Thymus (tissue), 11 donors: ENCODE measurements at regions not wholly inside any gene's neighbourhood (a gene's known extent, or its start where the extent isn't known, plus 50 kb on each side); places are given as distances from the start of the nearest gene placed in this dataset.

Source experiments
- DNase-seq, 9 donors: peaks; one replicate each; pipeline ENCODE4 v3.0.0-alpha.2; 2013; ENCODE audit warnings: low spot score in 9 of 9, low read depth in 6 of 9, missing footprints in 1 of 9
- H3K27ac ChIP-seq, 2 donors: one replicate each; pipeline ENCODE4 v1.5.1; 2013; ENCODE audit warnings: control low read depth in 1 of 2, low read depth in 1 of 2, low read length in 1 of 2, mild to moderate bottlenecking in 1 of 2, moderate library complexity in 1 of 2
- H3K27me3 ChIP-seq, 2 donors: one replicate each; pipeline ENCODE4 v1.5.1; 2013; ENCODE audit warnings: low read length in 1 of 2; ENCODE audit not compliant: control insufficient read depth in 2 of 2, insufficient read depth in 1 of 2
- H3K36me3 ChIP-seq, 2 donors: one replicate each; pipeline ENCODE4 v1.5.1; 2013; ENCODE audit warnings: low read length in 1 of 2, mild to moderate bottlenecking in 1 of 2, moderate library complexity in 1 of 2; ENCODE audit not compliant: control insufficient read depth in 2 of 2, insufficient read depth in 2 of 2
- H3K4me1 ChIP-seq, 2 donors: one replicate each; pipeline ENCODE4 v1.5.1; 2013; ENCODE audit warnings: low read length in 2 of 2; ENCODE audit not compliant: control insufficient read depth in 2 of 2, insufficient read depth in 2 of 2
- H3K4me3 ChIP-seq, 2 donors: one replicate each; pipeline ENCODE4 v1.5.1; 2013; ENCODE audit warnings: low read length in 2 of 2, control low read depth in 1 of 2, mild to moderate bottlenecking in 1 of 2
- H3K9me3 ChIP-seq, 2 donors: one replicate each; pipeline ENCODE4 v1.5.1; 2013; ENCODE audit warnings: low read length in 1 of 2, mild to moderate bottlenecking in 1 of 2; ENCODE audit not compliant: control insufficient read depth in 2 of 2, insufficient read depth in 1 of 2
- WGBS: extraction: QIAGEN DNeasy Blood & Tissue Kit; methylation state at CpG from one replicate; pipeline ENCODE4 v1.1.7; 2013; 5-methylcytosine and 5-hydroxymethylcytosine counted together
- donor health status: healthy.

- WGBS = 93% methylated on average over 2 of the region's 2 CpGs
- Histone ChIP-seq H3K27ac (no peak overlapping the region), H3K9me3 (no peaks in the 10 kb centered on the region), H3K36me3 (no peaks in the 10 kb centered on the region), H3K27me3 (no peaks in the 10 kb centered on the region), H3K4me3 (no peak overlapping the region), H3K4me1 (peaks cover 0 to 2% of the 10 kb centered on the region in 2 donors)
- DNase-seq = no peak
Measured at GRCh38 chr6:47403056-47403455, 74.5 kb upstream of the CD2AP start.

- Histone ChIP-seq H3K4me3 (no peak overlapping the region), H3K4me1 (peaks cover 0 to 2% of the 10 kb centered on the region in 2 donors), H3K27ac (no peak overlapping the region), H3K27me3 (no peaks in the 10 kb centered on the region), H3K9me3 (no peaks in the 10 kb centered on the region), H3K36me3 (no peaks in the 10 kb centered on the region)
- no peak for DNase-seq
- 52% methylated on average over 2 of the region's 2 CpGs for WGBS
Measured at GRCh38 chr6:47403801-47404200, 73.8 kb upstream of the CD2AP start.

- WGBS = 90% methylated on average over 4 of the region's 4 CpGs
- Histone ChIP-seq H3K27ac (no peak overlapping the region), H3K4me1 (peaks cover 0 to 2% of the 10 kb centered on the region in 2 donors), H3K4me3 (no peak overlapping the region), H3K9me3 (no peaks in the 10 kb centered on the region), H3K36me3 (no peaks in the 10 kb centered on the region), H3K27me3 (no peaks in the 10 kb centered on the region)
- no peak for DNase-seq
Measured at GRCh38 chr6:47404435-47404834, 73.2 kb upstream of the CD2AP start.

GRCh38 chr6:47405273-47405672 lies 72.3 kb upstream of the CD2AP start:
- peaks cover 0 to 2% of the 10 kb centered on the region in 2 donors for H3K4me1 ChIP-seq
- 77% methylated on average over 5 of the region's 5 CpGs for WGBS
- H3K27me3 ChIP-seq = no peaks in the 10 kb centered on the region
- no peak for DNase-seq
- no peak overlapping the region for H3K4me3 ChIP-seq
- H3K27ac ChIP-seq = no peak overlapping the region
- H3K9me3 ChIP-seq = no peaks in the 10 kb centered on the region
- no peaks in the 10 kb centered on the region for H3K36me3 ChIP-seq

- Histone ChIP-seq H3K4me1 (peaks cover 0 to 2% of the 10 kb centered on the region in 2 donors), H3K27me3 (no peaks in the 10 kb centered on the region), H3K36me3 (no peaks in the 10 kb centered on the region), H3K4me3 (no peak overlapping the region), H3K9me3 (no peaks in the 10 kb centered on the region), H3K27ac (no peak overlapping the region)
- WGBS = 96% methylated on average over 1 of the region's 1 CpG
- no peak for DNase-seq
Measured at GRCh38 chr6:47407300-47408281, 70.0 kb upstream of the CD2AP start.

GRCh38 chr6:47413752-47414422 lies 63.7 kb upstream of the CD2AP start:
- peak; percentile 42 to 89 (median 74) for DNase-seq
- Histone ChIP-seq H3K4me3 (peak overlapping the region; percentile 34 to 68), H3K4me1 (peaks cover 6 to 9% of the 10 kb centered on the region in 2 donors), H3K9me3 (no peaks in the 10 kb centered on the region), H3K36me3 (no peaks in the 10 kb centered on the region), H3K27me3 (no peaks in the 10 kb centered on the region), H3K27ac (peak overlapping the region in 1 of 2 donors; percentile 52)
- WGBS = 22% methylated on average over 4 of the region's 4 CpGs

GRCh38 chr6:47414423-47415167 lies 63.0 kb upstream of the CD2AP start:
- Histone ChIP-seq H3K9me3 (no peaks in the 10 kb centered on the region), H3K27ac (peak overlapping the region; percentile 52 to 84), H3K27me3 (no peaks in the 10 kb centered on the region), H3K36me3 (no peaks in the 10 kb centered on the region), H3K4me3 (peak overlapping the region; percentile 34 to 68), H3K4me1 (peaks cover 6 to 9% of the 10 kb centered on the region in 2 donors)
- DNase-seq = peak; percentile 24 to 81 (median 52)
- 5% methylated on average over 14 of the region's 14 CpGs for WGBS

- no peak overlapping the region for H3K27ac ChIP-seq
- DNase-seq = no peak
- peaks cover 6 to 9% of the 10 kb centered on the region in 2 donors for H3K4me1 ChIP-seq
- 98% methylated on average over 4 of the region's 4 CpGs for WGBS
- no peak overlapping the region for H3K4me3 ChIP-seq
- no peaks in the 10 kb centered on the region for H3K27me3 ChIP-seq
- H3K9me3 ChIP-seq = no peaks in the 10 kb centered on the region
- no peaks in the 10 kb centered on the region for H3K36me3 ChIP-seq
Measured at GRCh38 chr6:47416396-47417345, 60.9 kb upstream of the CD2AP start.
